Calu3 (cell line): ENCODE measurements at regions not wholly inside any gene's neighbourhood (a gene's known extent, or its start where the extent isn't known, plus 50 kb on each side); places are given as distances from the start of the nearest gene placed in this dataset.

Experiments used
- BruUV-seq: library from RNA; stranded (reverse); fragments of 400-500 nt; replicated peaks from 2 replicates; lab custom pipeline; 2021; lab: Mats Ljungman, UMichigan
- CTCF ChIA-PET: fragments of 300-600 bp; sonication (Branson Sonifier 250); formaldehyde crosslinking; loops from one replicate; lab custom pipeline; 2022; ENCODE audit warnings: antibody characterized with exemption; lab: Charles Lee
- DNase-seq: peaks from one replicate; pipeline ENCODE4 v3.0.0; 2022
- H3K27ac Mint-ChIP-seq: one replicate; pipeline ENCODE4 v1.8.0; 2022; ENCODE audit warnings: mixed read lengths; ENCODE audit not compliant: unreplicated experiment
- H3K27me3 Mint-ChIP-seq: one replicate; pipeline ENCODE4 v1.8.0; 2022; ENCODE audit warnings: mixed read lengths; ENCODE audit not compliant: unreplicated experiment
- H3K36me3 Mint-ChIP-seq: one replicate; pipeline ENCODE4 v1.8.0; 2022; ENCODE audit warnings: mild to moderate bottlenecking, moderate library complexity, mixed read lengths; ENCODE audit not compliant: insufficient read depth, unreplicated experiment
- H3K4me1 Mint-ChIP-seq: one replicate; pipeline ENCODE4 v1.8.0; 2022; ENCODE audit warnings: mild to moderate bottlenecking, low read depth, mixed read lengths; ENCODE audit not compliant: unreplicated experiment
- H3K4me3 Mint-ChIP-seq: one replicate; pipeline ENCODE4 v1.8.0; 2022; ENCODE audit warnings: mild to moderate bottlenecking, low read depth, moderate library complexity, mixed read lengths; ENCODE audit not compliant: unreplicated experiment
- H3K9me3 Mint-ChIP-seq: one replicate; pipeline ENCODE4 v1.8.0; 2022; ENCODE audit warnings: low read depth, mixed read lengths; ENCODE audit not compliant: unreplicated experiment
- CTCF ChIP-seq: fragments of 200-600 bp; IDR thresholded peaks from one replicate; pipeline ENCODE4 v1.8.0; 2022; ENCODE audit warnings: antibody characterized with exemption; ENCODE audit not compliant: unreplicated experiment
- intact Hi-C: fragments of 100-400 bp; cut with micrococcal nuclease; formaldehyde crosslinking; loops from one replicate; pipeline ENCODE4 v1.10.0; 2022; ENCODE audit not compliant: unreplicated experiment

- Mint-ChIP-seq H3K4me1 (no peaks in the 10 kb centered on the region), H3K9me3 (no peaks in the 10 kb centered on the region), H3K4me3 (no peak overlapping the region), H3K27me3 (no peaks in the 10 kb centered on the region), H3K27ac (no peak overlapping the region), H3K36me3 (no peaks in the 10 kb centered on the region)
- DNase-seq = no peak
- TF ChIP-seq CTCF = no peak
- intact Hi-C loops = no loop called here
- no TSS peak for BruUV-seq
- CTCF ChIA-PET = no interaction called here
These were observed 606.8 kb upstream of the CDH11 start for GRCh38 chr16:65728652-65729051.

- no peaks in the 10 kb centered on the region for H3K4me1 Mint-ChIP-seq
- H3K27me3 Mint-ChIP-seq = no peaks in the 10 kb centered on the region
- H3K27ac Mint-ChIP-seq = no peak overlapping the region
- intact Hi-C loops = no loop called here
- H3K9me3 Mint-ChIP-seq = no peaks in the 10 kb centered on the region
- no peak for TF ChIP-seq CTCF
- CTCF ChIA-PET = no interaction called here
- H3K4me3 Mint-ChIP-seq = no peak overlapping the region
- DNase-seq = no peak
- BruUV-seq = no TSS peak
- H3K36me3 Mint-ChIP-seq = no peaks in the 10 kb centered on the region
These were observed 606.3 kb upstream of the CDH11 start for GRCh38 chr16:65728167-65728566.

- Mint-ChIP-seq H3K4me3 (no peak overlapping the region), H3K4me1 (no peaks in the 10 kb centered on the region), H3K27ac (no peak overlapping the region), H3K27me3 (no peaks in the 10 kb centered on the region), H3K9me3 (no peaks in the 10 kb centered on the region), H3K36me3 (no peaks in the 10 kb centered on the region)
- no peak for TF ChIP-seq CTCF
- DNase-seq = no peak
- CTCF ChIA-PET = no interaction called here
- no TSS peak for BruUV-seq
- intact Hi-C loops = no loop called here
These were observed 605.8 kb upstream of the CDH11 start for GRCh38 chr16:65727534-65728137.

- Mint-ChIP-seq H3K27ac (no peak overlapping the region), H3K36me3 (no peaks in the 10 kb centered on the region), H3K9me3 (no peaks in the 10 kb centered on the region), H3K4me1 (no peaks in the 10 kb centered on the region), H3K4me3 (no peak overlapping the region), H3K27me3 (no peaks in the 10 kb centered on the region)
- BruUV-seq = no TSS peak
- intact Hi-C loops = no loop called here
- CTCF ChIA-PET = no interaction called here
- TF ChIP-seq CTCF = no peak
- DNase-seq = no peak
These were observed 603.4 kb upstream of the CDH11 start for GRCh38 chr16:65725156-65725845.
